VCaP (cell line): ENCODE measurements at regions not wholly inside any gene's neighbourhood (a gene's known extent, or its start where the extent isn't known, plus 50 kb on each side); places are given as distances from the start of the nearest gene placed in this dataset.
A peak's percentile ranks its signal among the peaks of the same experiment; 100 is the strongest.

Experiments used
- H3K27ac ChIP-seq: fragments of 450-650 bp; 2 replicates; pipeline ENCODE4 v1.5.1; 2017
- TF ChIP-seq, protein P1 (sequence below): fragments of 450-650 bp; conservative IDR thresholded peaks from 2 replicates; pipeline ENCODE4 v1.5.1; 2017; ENCODE audit warnings: mild to moderate bottlenecking, moderate library complexity

DNA sequence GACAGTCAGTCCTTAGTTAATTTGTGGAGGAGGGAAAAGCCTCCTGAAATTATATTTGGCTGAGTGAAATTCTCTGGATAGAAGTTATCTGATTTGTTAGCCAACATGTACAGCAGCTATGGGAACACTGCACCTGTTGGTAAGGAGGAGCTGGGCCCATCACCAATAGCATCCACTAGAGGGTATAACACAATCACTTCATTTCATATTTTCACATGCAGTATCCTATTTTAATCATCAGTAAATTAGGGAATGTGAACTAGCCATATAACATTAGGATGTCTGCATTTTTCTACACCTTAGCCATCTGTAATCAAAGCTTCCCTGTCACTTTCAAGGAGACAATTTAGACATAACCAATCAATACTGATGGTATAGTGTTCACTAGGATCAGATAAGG is 818.4 kb upstream of the CDH2 start:
- TF ChIP-seq, protein P1, sequence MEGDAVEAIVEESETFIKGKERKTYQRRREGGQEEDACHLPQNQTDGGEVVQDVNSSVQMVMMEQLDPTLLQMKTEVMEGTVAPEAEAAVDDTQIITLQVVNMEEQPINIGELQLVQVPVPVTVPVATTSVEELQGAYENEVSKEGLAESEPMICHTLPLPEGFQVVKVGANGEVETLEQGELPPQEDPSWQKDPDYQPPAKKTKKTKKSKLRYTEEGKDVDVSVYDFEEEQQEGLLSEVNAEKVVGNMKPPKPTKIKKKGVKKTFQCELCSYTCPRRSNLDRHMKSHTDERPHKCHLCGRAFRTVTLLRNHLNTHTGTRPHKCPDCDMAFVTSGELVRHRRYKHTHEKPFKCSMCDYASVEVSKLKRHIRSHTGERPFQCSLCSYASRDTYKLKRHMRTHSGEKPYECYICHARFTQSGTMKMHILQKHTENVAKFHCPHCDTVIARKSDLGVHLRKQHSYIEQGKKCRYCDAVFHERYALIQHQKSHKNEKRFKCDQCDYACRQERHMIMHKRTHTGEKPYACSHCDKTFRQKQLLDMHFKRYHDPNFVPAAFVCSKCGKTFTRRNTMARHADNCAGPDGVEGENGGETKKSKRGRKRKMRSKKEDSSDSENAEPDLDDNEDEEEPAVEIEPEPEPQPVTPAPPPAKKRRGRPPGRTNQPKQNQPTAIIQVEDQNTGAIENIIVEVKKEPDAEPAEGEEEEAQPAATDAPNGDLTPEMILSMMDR = 0 out of 2 replicates have a peak, but pooled peaks have one; percentile 11

DNA sequence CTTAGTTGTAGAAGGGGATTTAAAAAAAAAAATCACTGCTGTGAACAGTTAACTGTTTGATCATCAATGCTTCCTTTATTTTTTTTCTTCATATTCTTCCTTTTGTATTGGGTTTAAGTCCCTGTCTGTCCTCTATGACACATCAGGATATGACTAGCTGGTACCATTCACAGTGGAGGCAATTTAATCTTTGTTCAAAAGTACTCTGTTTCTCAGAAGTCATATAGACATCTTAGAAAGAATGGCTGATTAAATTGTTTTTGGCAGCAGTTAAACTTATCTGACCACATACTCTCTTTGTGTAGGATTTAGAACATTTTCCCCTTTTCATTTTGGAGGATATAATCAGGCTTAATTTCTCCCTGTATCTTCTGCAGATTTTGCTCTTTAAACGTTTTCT is 807.8 kb upstream of the CDH2 start:
- TF ChIP-seq, protein P1 = no peak
- no peak overlapping the region for H3K27ac ChIP-seq

More for the DNA sequence above, 818.4 kb upstream of the CDH2 start:
- H3K27ac ChIP-seq = no peak overlapping the region

DNA sequence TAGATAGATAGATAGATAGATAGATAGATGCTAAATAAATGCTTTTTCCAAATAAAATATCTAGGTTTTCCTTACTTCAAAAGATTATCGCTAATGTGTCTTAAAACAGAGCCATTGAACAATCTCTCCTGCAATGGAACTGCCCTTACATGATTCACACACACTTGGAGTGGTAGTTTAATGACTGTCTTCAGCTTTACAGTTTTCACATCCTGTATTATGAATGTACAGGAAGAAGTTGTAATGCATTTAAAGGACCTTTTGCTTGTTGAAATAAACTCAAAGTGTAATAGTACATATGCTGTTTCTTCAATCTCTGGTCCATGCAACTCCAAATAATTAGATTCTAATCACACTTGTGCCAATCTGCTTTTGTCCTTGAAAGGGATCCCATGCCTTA is 797.6 kb upstream of the CDH2 start:
- TF ChIP-seq, protein P1 = no peak
- H3K27ac ChIP-seq = no peak overlapping the region

DNA sequence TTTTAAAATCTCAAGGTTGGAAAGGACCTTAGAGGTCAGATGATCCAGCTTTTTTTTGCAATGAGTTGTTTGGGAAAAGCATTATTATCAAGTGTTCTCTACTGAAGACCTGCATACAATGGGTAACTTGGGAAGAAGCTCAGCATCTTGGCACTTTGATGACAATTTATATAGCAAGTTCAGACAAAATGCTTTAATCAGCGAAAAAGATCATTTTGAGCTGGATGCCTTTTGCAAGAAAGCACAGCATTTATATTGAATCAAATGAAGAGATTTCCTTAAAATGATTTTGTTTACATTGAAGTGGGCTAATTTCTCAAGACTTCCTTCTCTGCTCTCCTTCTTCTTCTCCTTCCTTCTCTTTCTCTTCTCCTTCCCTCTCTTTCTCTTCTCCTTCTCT is 796.4 kb upstream of the CDH2 start:
- TF ChIP-seq, protein P1 = no peak
- H3K27ac ChIP-seq = no peak overlapping the region

DNA sequence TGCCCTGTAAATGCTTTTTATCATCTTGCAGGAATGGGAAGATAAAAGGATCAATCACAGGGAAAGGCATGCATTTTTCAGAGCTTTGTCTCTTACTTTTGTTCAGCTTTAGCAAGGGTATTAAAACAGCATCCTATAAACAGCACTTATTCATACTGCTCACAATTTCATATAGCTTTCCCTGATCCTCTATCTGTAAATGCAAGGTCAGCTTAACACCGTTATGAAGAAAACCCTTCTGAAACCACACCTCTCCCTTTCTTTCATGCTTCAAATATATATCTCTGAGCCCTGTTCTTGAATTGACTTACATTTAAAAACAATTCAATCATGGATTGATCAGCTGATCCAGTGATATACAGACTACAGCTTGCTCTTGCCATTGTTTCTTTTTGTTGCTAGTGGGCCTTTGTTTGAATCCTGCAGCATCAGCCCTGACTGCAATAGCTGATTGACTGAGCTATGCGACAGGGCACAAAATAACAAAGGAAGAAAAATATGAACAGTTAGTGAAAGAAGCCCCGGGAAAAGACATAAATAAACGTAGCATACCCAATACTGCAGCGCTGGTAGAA is 795.5 kb upstream of the CDH2 start:
- H3K27ac ChIP-seq = no peak overlapping the region
- TF ChIP-seq, protein P1 = no peak

DNA sequence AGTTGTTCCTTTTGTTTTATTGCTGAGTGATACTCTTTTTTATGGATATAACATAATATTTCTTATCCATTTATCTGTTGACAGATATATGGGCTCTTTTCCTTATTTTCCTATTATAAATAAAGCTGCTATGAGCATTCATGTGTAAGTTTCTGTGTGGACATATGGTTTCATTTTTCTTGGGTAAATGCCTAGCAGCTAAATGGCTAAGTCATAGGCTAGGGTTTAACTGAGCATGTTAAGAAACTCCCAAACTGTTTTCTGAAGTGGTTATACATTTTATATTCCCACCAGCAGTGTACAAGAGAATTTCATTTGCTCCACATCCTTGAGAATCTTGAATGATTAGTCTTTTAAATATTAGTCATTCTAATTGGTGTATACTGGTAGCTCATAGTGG is 786.6 kb upstream of the CDH2 start:
- TF ChIP-seq, protein P1 = no peak
- H3K27ac ChIP-seq = no peak overlapping the region

DNA sequence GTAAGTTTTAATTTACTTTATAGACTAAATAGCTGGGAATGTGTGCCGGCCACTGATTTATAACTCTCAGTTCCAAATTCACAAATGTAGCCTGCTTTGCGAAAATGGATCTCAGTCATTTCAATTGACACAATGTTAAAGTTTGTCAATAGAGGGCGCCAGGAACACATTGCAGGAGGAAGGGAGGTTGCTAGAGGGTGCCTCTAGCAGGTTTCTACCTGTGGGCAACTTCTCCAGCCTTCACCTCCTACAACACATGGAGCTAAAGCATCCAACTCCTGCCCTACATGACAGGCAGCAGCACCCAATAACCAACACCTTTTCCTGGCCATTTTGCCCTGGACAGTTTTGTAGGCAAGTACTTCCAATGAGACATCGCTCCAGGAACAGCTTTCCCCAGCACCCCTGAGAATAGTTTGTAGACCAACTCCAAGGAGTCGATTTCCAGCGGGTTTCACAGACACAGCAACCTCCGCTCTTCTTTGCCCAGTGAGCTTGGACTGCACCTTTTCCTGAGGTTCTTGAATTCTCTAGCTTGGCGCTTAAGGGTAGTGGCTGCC is 784.8 kb upstream of the CDH2 start:
- TF ChIP-seq, protein P1 = peak; percentile 58
- no peak overlapping the region for H3K27ac ChIP-seq
